Left lung (tissue), 4 donors: ENCODE measurements at regions not wholly inside any gene's neighbourhood (a gene's known extent, or its start where the extent isn't known, plus 50 kb on each side); places are given as distances from the start of the nearest gene placed in this dataset.

ENCODE experiments used
- ATAC-seq: fragments of 200-7000 bp; cut with Tn5 transposase; one replicate; pipeline ENCODE4 v1.9.1; 2020; ENCODE audit warnings: moderate library complexity
- DNase-seq, 4 donors: peaks; one replicate each; pipeline ENCODE4 v3.0.0-alpha.2; 2013 to 2020
- H3K27ac ChIP-seq, 2 donors: fragments of 200-600 bp; sonication (generic) in 1 of 2; one replicate each; pipeline versions ENCODE4 v1.5.0 to v1.8.0; 2020 to 2021
- H3K27me3 ChIP-seq, 2 donors: fragments of 200-600 bp; sonication (generic) in 1 of 2; one replicate each; pipeline versions ENCODE4 v1.5.0 to v1.8.0; 2020 to 2021
- H3K36me3 ChIP-seq, 2 donors: fragments of 200-600 bp; sonication (generic) in 1 of 2; one replicate each; pipeline versions ENCODE4 v1.5.0 to v1.8.0; 2020 to 2021
- H3K4me1 ChIP-seq, 2 donors: fragments of 200-600 bp; one replicate each; pipeline ENCODE4 v1.8.0; 2021
- H3K4me3 ChIP-seq, 2 donors: fragments of 200-600 bp; sonication (generic) in 1 of 2; one replicate each; pipeline versions ENCODE4 v1.5.0 to v1.8.0; 2020 to 2021; ENCODE audit warnings: mild to moderate bottlenecking in 1 of 2
- H3K9me3 ChIP-seq, 2 donors: fragments of 200-600 bp; sonication (generic) in 1 of 2; one replicate each; pipeline versions ENCODE4 v1.5.0 to v1.8.0; 2020 to 2021
- intact Hi-C, 2 donors: fragments of 100-400 bp; cut with DNase I; formaldehyde crosslinking; loops; one replicate each; pipeline versions ENCODE4 v1.11.2 to v1.14.2; 2022
- TF ChIP-seq, protein P1 (sequence below), 2 donors: fragments of 200-600 bp; sonication (generic) in 1 of 2; IDR thresholded peaks; one replicate each; pipeline versions ENCODE4 v1.5.0 to v1.8.0; 2021; ENCODE audit warnings: antibody characterized with exemption in 2 of 2
- donor health status: DM: no; HTN: yes; CAD: no.
- donor health status: DM: no; HTN: no; CAD: no.

DNA sequence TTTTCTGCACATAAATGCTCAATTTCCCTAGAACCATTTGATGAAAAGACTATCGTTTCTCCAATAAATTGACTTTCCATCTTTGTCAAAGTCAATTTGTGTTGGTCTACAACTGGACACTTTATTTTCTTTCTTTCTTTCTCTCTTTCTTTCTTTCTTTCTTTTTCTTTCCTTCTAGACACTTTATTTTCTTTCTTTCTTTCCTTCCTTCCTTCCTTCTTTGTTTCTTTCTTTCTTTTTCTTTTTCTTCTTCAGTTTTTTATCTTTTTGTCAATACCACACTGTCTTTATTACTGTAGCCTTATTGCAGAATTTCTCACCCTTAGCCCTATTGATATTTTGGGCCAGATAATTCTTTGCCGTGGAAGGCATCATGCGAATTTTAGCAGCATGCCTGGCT, 73.5 kb downstream of the FASLG start:
- H3K27ac ChIP-seq = no peak overlapping the region
- ATAC-seq (no peak), DNase-seq (no peak)
- H3K4me1 ChIP-seq = no peaks in the 10 kb centered on the region
- intact Hi-C loops = no loop called here
- H3K36me3 ChIP-seq = no peaks in the 10 kb centered on the region
- peaks cover 0 to 2% of the 10 kb centered on the region in 2 donors for H3K9me3 ChIP-seq
- TF ChIP-seq, protein P1, sequence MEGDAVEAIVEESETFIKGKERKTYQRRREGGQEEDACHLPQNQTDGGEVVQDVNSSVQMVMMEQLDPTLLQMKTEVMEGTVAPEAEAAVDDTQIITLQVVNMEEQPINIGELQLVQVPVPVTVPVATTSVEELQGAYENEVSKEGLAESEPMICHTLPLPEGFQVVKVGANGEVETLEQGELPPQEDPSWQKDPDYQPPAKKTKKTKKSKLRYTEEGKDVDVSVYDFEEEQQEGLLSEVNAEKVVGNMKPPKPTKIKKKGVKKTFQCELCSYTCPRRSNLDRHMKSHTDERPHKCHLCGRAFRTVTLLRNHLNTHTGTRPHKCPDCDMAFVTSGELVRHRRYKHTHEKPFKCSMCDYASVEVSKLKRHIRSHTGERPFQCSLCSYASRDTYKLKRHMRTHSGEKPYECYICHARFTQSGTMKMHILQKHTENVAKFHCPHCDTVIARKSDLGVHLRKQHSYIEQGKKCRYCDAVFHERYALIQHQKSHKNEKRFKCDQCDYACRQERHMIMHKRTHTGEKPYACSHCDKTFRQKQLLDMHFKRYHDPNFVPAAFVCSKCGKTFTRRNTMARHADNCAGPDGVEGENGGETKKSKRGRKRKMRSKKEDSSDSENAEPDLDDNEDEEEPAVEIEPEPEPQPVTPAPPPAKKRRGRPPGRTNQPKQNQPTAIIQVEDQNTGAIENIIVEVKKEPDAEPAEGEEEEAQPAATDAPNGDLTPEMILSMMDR (IDR thresholded peaks at IDR 0.05) = no peak
- no peaks in the 10 kb centered on the region for H3K27me3 ChIP-seq
- no peak overlapping the region for H3K4me3 ChIP-seq

DNA sequence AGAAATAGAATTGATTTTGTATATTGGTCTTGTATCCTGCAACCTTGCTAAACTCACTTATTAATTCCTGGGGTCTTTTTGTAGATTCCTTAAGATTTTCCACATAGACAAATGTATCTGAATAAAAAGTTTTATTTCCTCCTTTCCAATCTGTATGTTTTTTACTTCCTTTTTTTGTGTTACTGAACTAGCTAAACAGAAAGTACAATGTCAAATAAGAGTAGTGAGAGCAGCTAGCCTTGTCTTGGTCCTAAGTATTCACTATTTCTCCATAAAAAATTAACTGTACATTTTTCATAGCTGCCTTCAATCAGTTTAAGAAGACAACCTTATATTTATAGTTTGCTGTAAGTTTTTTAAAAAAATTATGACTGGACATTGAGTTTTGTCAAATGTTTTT, 74.9 kb downstream of the FASLG start:
- TF ChIP-seq, protein P1 (IDR thresholded peaks at IDR 0.05) = no peak
- H3K9me3 ChIP-seq = peaks cover 0 to 1% of the 10 kb centered on the region in 2 donors
- H3K27ac ChIP-seq = no peak overlapping the region
- no peaks in the 10 kb centered on the region for H3K27me3 ChIP-seq
- no peak for ATAC-seq
- intact Hi-C loops = no loop called here
- no peaks in the 10 kb centered on the region for H3K36me3 ChIP-seq
- H3K4me1 ChIP-seq = no peaks in the 10 kb centered on the region
- no peak for DNase-seq
- no peak overlapping the region for H3K4me3 ChIP-seq

DNA sequence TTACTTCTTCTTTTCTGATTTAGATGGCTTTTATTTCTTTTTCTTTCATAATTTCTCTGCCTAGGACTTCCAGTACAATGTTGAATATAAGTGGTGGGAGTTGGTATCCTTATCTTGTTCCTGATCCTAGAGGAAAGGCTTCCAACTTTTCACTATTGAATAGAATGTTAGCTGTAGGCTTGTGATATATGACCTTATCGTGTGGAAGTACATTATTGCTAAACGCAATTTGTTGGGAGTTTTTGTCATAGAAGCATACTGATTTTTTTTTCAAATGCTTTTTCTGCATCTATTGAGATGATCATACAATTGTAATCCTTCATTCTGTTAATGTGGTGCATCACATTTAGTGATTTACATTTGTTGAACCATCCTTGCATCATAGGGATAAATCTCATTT, 79.5 kb downstream of the FASLG start:
- TF ChIP-seq, protein P1 (IDR thresholded peaks at IDR 0.05) = no peak
- Histone ChIP-seq H3K36me3 (no peaks in the 10 kb centered on the region), H3K4me1 (no peaks in the 10 kb centered on the region), H3K27me3 (no peaks in the 10 kb centered on the region), H3K4me3 (no peak overlapping the region), H3K27ac (no peak overlapping the region), H3K9me3 (no peaks in the 10 kb centered on the region)
- DNase-seq (no peak), ATAC-seq (no peak)
- intact Hi-C loops = no loop called here

DNA sequence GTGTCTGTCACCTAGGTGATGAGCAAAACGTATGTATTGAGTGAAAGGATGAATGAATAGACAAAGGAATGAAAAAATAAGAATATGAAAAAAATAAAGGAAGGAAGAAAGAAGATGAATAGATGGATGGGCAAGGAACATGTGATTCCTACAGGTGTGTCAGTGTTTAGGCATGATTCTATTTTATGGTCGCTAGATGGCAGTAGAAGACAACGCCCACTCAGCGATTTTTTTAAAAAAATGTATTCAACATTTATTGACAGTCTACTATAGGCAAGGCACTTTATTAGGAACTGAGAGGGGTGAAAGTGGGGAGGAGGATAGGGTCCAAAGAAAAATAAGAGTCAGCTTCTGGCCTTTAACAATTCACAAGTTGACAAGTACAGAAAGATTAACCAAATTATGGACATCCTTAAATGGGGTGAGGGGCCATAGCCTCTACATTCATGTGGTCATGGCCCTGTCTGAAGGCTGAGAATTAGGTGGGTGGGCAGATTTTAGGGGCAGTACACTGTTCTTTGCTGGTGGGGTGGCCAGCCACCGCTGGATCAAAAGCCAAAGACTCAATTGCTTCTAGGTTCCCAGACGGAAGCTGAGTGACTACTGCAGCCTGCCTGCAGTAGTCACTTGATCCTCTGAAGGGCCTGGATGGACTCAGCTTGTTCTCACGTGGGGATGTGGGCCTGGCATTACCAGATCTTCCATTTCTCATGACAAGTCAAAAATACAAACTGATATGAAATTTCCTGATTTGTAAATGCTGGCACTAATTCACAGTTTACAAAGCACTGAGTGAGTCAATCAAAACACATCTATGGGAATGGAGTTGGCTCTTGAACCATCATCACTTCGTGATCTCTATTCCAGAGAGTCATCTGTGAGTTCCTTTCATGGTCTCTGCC, 83.9 kb downstream of the FASLG start:
- TF ChIP-seq, protein P1 (IDR thresholded peaks at IDR 0.05) = peak; percentile 69 to 79
- Histone ChIP-seq H3K4me3 (no peak overlapping the region), H3K36me3 (no peaks in the 10 kb centered on the region), H3K4me1 (peaks cover 17 to 31% of the 10 kb centered on the region in 2 donors), H3K9me3 (no peaks in the 10 kb centered on the region), H3K27me3 (no peaks in the 10 kb centered on the region), H3K27ac (no peak overlapping the region)
- ATAC-seq (peak; percentile 29), DNase-seq (peak in 1 of 4 donors; percentile 41)
- intact Hi-C loops = no loop called here

DNA sequence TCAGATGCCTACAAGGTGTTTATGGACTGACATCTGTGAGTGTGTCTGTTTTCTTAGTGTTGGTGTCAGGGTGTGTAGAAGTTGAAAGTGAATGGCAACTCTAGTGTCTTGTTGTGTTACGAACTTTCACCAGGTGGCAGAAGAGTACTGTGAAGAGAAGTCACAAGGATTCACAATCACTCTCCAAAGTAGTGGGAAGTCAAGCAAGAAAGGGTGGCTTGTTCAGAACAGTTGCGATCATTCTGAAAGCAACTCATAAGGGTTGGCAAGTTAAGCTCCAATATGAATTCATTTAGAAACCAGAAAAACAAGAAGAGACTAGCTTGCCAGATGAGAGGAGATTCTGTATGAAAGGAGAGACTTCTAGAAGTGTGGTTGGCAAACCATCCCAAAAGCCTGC, 86.1 kb downstream of the FASLG start:
- ATAC-seq (peak; percentile 83), DNase-seq (peak in 2 of 4 donors; percentile 76 to 87)
- H3K9me3 ChIP-seq = no peaks in the 10 kb centered on the region
- intact Hi-C loops = loop anchor here in 1 of 2 donors (5.0 kb wide), 1 partner anchor 462 kb away; the partner anchor contains the start of gene TNFSF4
- no peaks in the 10 kb centered on the region for H3K27me3 ChIP-seq
- H3K4me1 ChIP-seq = peaks cover 17 to 31% of the 10 kb centered on the region in 2 donors
- no peak overlapping the region for H3K4me3 ChIP-seq
- H3K36me3 ChIP-seq = no peaks in the 10 kb centered on the region
- H3K27ac ChIP-seq = peak overlapping the region in 1 of 2 donors; percentile 85
- TF ChIP-seq, protein P1 (IDR thresholded peaks at IDR 0.05) = peak; percentile 43 to 61
